ENCODE measurements at regions not wholly inside any gene's neighbourhood (a gene's known extent, or its start where the extent isn't known, plus 50 kb on each side); places are given as distances from the start of the nearest gene placed in this dataset.

GRCh38 chr4:107243141-107243781, 207.1 kb upstream of the DKK2 start:
- Mint-ChIP-seq H3K27me3 (no peaks in the 10 kb centered on the region), H3K36me3 (no peaks in the 10 kb centered on the region), H3K4me1 (no peaks in the 10 kb centered on the region), H3K9me3 (no peaks in the 10 kb centered on the region), H3K27ac (no peak overlapping the region), H3K4me3 (no peak overlapping the region)
- Histone ChIP-seq H3K36me3 (ENCODE audit: control insufficient read depth in 2 of 2, extremely low read depth in 1 of 2, insufficient read depth in 1 of 2, low read length in 1 of 2) (no peaks in the 10 kb centered on the region), H3K4me3 (ENCODE audit: control insufficient read depth in 1 of 2, extremely low read depth in 1 of 2, low read length in 1 of 2) (no peak overlapping the region), H3K27ac (ENCODE audit: low read length) (no peak overlapping the region), H3K9me3 (no peaks in the 10 kb centered on the region), H3K27me3 (replicated peaks in 1 of 2; ENCODE audit: control insufficient read depth in 2 of 2, extremely low read depth in 1 of 2, insufficient read depth in 2 of 2, low read length in 1 of 2) (peaks cover 0 to 2% of the 10 kb centered on the region in 2 experiments), H3K4me1 (ENCODE audit: control insufficient read depth in 1 of 2, extremely low read depth in 1 of 2, insufficient read depth in 2 of 2, low read length in 2 of 2) (no peaks in the 10 kb centered on the region)
- DNase-seq (no peak), ATAC-seq (replicated peaks in 1 of 4) (no peak)
- POLR2A ChIA-PET, result no interaction called here
- CTCF ChIA-PET, result no interaction called here
- 68% methylated on average over 3 of the region's 4 CpGs for WGBS (ENCODE audit: insufficient coverage)

GRCh38 chr4:107220976-107221375, 184.9 kb upstream of the DKK2 start:
- no peak overlapping the region for H3K4me3 ChIP-seq (ENCODE audit: control insufficient read depth in 1 of 2, extremely low read depth in 1 of 2, low read length in 1 of 2)
- peaks cover 0 to 4% of the 10 kb centered on the region in 2 experiments for H3K27me3 ChIP-seq (replicated peaks in 1 of 2; ENCODE audit: control insufficient read depth in 2 of 2, extremely low read depth in 1 of 2, insufficient read depth in 2 of 2, low read length in 1 of 2)
- Mint-ChIP-seq H3K36me3 (no peaks in the 10 kb centered on the region), H3K4me1 (no peaks in the 10 kb centered on the region), H3K4me3 (no peak overlapping the region), H3K27me3 (no peaks in the 10 kb centered on the region), H3K9me3 (peaks cover 0 to 2% (median 0%) of the 10 kb centered on the region in 3 donors), H3K27ac (no peak overlapping the region)
- POLR2A ChIA-PET, result no interaction called here
- ATAC-seq (replicated peaks in 1 of 4) (no peak), DNase-seq (no peak)
- CTCF ChIA-PET, result no interaction called here
- H3K36me3 ChIP-seq (ENCODE audit: control insufficient read depth in 2 of 2, extremely low read depth in 1 of 2, insufficient read depth in 1 of 2, low read length in 1 of 2), result no peaks in the 10 kb centered on the region
- H3K9me3 ChIP-seq, result no peaks in the 10 kb centered on the region
- no peak overlapping the region for H3K27ac ChIP-seq (ENCODE audit: low read length)
- H3K4me1 ChIP-seq (ENCODE audit: control insufficient read depth in 1 of 2, extremely low read depth in 1 of 2, insufficient read depth in 2 of 2, low read length in 2 of 2), result no peaks in the 10 kb centered on the region

- no peak overlapping the region for H3K27ac ChIP-seq (ENCODE audit: low read length)
- Mint-ChIP-seq H3K9me3 (peaks cover 0 to 2% (median 0%) of the 10 kb centered on the region in 3 donors), H3K4me3 (no peak overlapping the region), H3K4me1 (no peaks in the 10 kb centered on the region), H3K27me3 (no peaks in the 10 kb centered on the region), H3K36me3 (no peaks in the 10 kb centered on the region), H3K27ac (no peak overlapping the region)
- no peaks in the 10 kb centered on the region for H3K4me1 ChIP-seq (ENCODE audit: control insufficient read depth in 1 of 2, extremely low read depth in 1 of 2, insufficient read depth in 2 of 2, low read length in 2 of 2)
- ChIA-PET POLR2A (no interaction called here), CTCF (no interaction called here)
- H3K9me3 ChIP-seq, result no peaks in the 10 kb centered on the region
- DNase-seq (no peak), ATAC-seq (replicated peaks in 1 of 4) (no peak)
- no peaks in the 10 kb centered on the region for H3K36me3 ChIP-seq (ENCODE audit: control insufficient read depth in 2 of 2, extremely low read depth in 1 of 2, insufficient read depth in 1 of 2, low read length in 1 of 2)
- H3K27me3 ChIP-seq (replicated peaks in 1 of 2; ENCODE audit: control insufficient read depth in 2 of 2, extremely low read depth in 1 of 2, insufficient read depth in 2 of 2, low read length in 1 of 2), result no peaks in the 10 kb centered on the region
- no CpG with 5 or more reads among the region's 1 CpG for WGBS (ENCODE audit: insufficient coverage)
- H3K4me3 ChIP-seq (ENCODE audit: control insufficient read depth in 1 of 2, extremely low read depth in 1 of 2, low read length in 1 of 2), result no peak overlapping the region
Observed at GRCh38 chr4:107219681-107220080, 183.6 kb upstream of the DKK2 start.

GRCh38 chr4:107216379-107216778, 180.3 kb upstream of the DKK2 start:
- ChIA-PET POLR2A (no interaction called here), CTCF (no interaction called here)
- no peak overlapping the region for H3K27ac ChIP-seq (ENCODE audit: low read length)
- DNase-seq, result no peak
- no peak for ATAC-seq (replicated peaks in 1 of 4)
- H3K27ac Mint-ChIP-seq, result no peak overlapping the region
- H3K27me3 Mint-ChIP-seq, result no peaks in the 10 kb centered on the region
- H3K4me3 ChIP-seq (ENCODE audit: control insufficient read depth in 1 of 2, extremely low read depth in 1 of 2, low read length in 1 of 2), result no peak overlapping the region
- no peaks in the 10 kb centered on the region for H3K9me3 Mint-ChIP-seq
- H3K4me3 Mint-ChIP-seq, result no peak overlapping the region
- no peaks in the 10 kb centered on the region for H3K36me3 Mint-ChIP-seq
- H3K27me3 ChIP-seq (replicated peaks in 1 of 2; ENCODE audit: control insufficient read depth in 2 of 2, extremely low read depth in 1 of 2, insufficient read depth in 2 of 2, low read length in 1 of 2), result no peaks in the 10 kb centered on the region
- no peaks in the 10 kb centered on the region for H3K4me1 ChIP-seq (ENCODE audit: control insufficient read depth in 1 of 2, extremely low read depth in 1 of 2, insufficient read depth in 2 of 2, low read length in 2 of 2)
- H3K36me3 ChIP-seq (ENCODE audit: control insufficient read depth in 2 of 2, extremely low read depth in 1 of 2, insufficient read depth in 1 of 2, low read length in 1 of 2), result no peaks in the 10 kb centered on the region
- no peaks in the 10 kb centered on the region for H3K9me3 ChIP-seq
- H3K4me1 Mint-ChIP-seq, result no peaks in the 10 kb centered on the region

- no peak for ATAC-seq (replicated peaks in 1 of 4)
- CTCF ChIA-PET, result no interaction called here
- 71% methylated on average over 1 of the region's 1 CpG for WGBS (ENCODE audit: insufficient coverage)
- H3K36me3 ChIP-seq (ENCODE audit: control insufficient read depth in 2 of 2, extremely low read depth in 1 of 2, insufficient read depth in 1 of 2, low read length in 1 of 2), result no peaks in the 10 kb centered on the region
- H3K27me3 Mint-ChIP-seq, result no peaks in the 10 kb centered on the region
- H3K27ac ChIP-seq (ENCODE audit: low read length), result no peak overlapping the region
- no peaks in the 10 kb centered on the region for H3K27me3 ChIP-seq (replicated peaks in 1 of 2; ENCODE audit: control insufficient read depth in 2 of 2, extremely low read depth in 1 of 2, insufficient read depth in 2 of 2, low read length in 1 of 2)
- no peaks in the 10 kb centered on the region for H3K9me3 Mint-ChIP-seq
- H3K4me1 Mint-ChIP-seq, result no peaks in the 10 kb centered on the region
- H3K9me3 ChIP-seq, result no peaks in the 10 kb centered on the region
- H3K36me3 Mint-ChIP-seq, result no peaks in the 10 kb centered on the region
- no peak for DNase-seq
- H3K4me3 ChIP-seq (ENCODE audit: control insufficient read depth in 1 of 2, extremely low read depth in 1 of 2, low read length in 1 of 2), result no peak overlapping the region
- H3K27ac Mint-ChIP-seq, result no peak overlapping the region
- no peak overlapping the region for H3K4me3 Mint-ChIP-seq
- POLR2A ChIA-PET, result no interaction called here
- H3K4me1 ChIP-seq (ENCODE audit: control insufficient read depth in 1 of 2, extremely low read depth in 1 of 2, insufficient read depth in 2 of 2, low read length in 2 of 2), result no peaks in the 10 kb centered on the region
Observed at GRCh38 chr4:107215222-107215621, 179.1 kb upstream of the DKK2 start.

- Mint-ChIP-seq H3K27ac (no peak overlapping the region), H3K36me3 (no peaks in the 10 kb centered on the region), H3K4me3 (no peak overlapping the region), H3K9me3 (no peaks in the 10 kb centered on the region), H3K4me1 (no peaks in the 10 kb centered on the region), H3K27me3 (no peaks in the 10 kb centered on the region)
- Histone ChIP-seq H3K4me3 (ENCODE audit: control insufficient read depth in 1 of 2, extremely low read depth in 1 of 2, low read length in 1 of 2) (no peak overlapping the region), H3K9me3 (no peaks in the 10 kb centered on the region), H3K36me3 (ENCODE audit: control insufficient read depth in 2 of 2, extremely low read depth in 1 of 2, insufficient read depth in 1 of 2, low read length in 1 of 2) (no peaks in the 10 kb centered on the region), H3K4me1 (ENCODE audit: control insufficient read depth in 1 of 2, extremely low read depth in 1 of 2, insufficient read depth in 2 of 2, low read length in 2 of 2) (no peaks in the 10 kb centered on the region), H3K27me3 (replicated peaks in 1 of 2; ENCODE audit: control insufficient read depth in 2 of 2, extremely low read depth in 1 of 2, insufficient read depth in 2 of 2, low read length in 1 of 2) (no peaks in the 10 kb centered on the region), H3K27ac (ENCODE audit: low read length) (no peak overlapping the region)
- no CpG with 5 or more reads among the region's 2 CpGs for WGBS (ENCODE audit: insufficient coverage)
- ATAC-seq (replicated peaks in 1 of 4) (no peak), DNase-seq (no peak)
- CTCF ChIA-PET, result no interaction called here
- POLR2A ChIA-PET, result no interaction called here
Observed at GRCh38 chr4:107213880-107214279, 177.8 kb upstream of the DKK2 start.

- WGBS (ENCODE audit: insufficient coverage), result 92% methylated on average over 2 of the region's 3 CpGs
- H3K27me3 Mint-ChIP-seq, result no peaks in the 10 kb centered on the region
- Histone ChIP-seq H3K4me1 (ENCODE audit: control insufficient read depth in 1 of 2, extremely low read depth in 1 of 2, insufficient read depth in 2 of 2, low read length in 2 of 2) (no peaks in the 10 kb centered on the region), H3K36me3 (ENCODE audit: control insufficient read depth in 2 of 2, extremely low read depth in 1 of 2, insufficient read depth in 1 of 2, low read length in 1 of 2) (no peaks in the 10 kb centered on the region), H3K27ac (ENCODE audit: low read length) (no peak overlapping the region), H3K27me3 (replicated peaks in 1 of 2; ENCODE audit: control insufficient read depth in 2 of 2, extremely low read depth in 1 of 2, insufficient read depth in 2 of 2, low read length in 1 of 2) (no peaks in the 10 kb centered on the region), H3K4me3 (ENCODE audit: control insufficient read depth in 1 of 2, extremely low read depth in 1 of 2, low read length in 1 of 2) (no peak overlapping the region), H3K9me3 (no peaks in the 10 kb centered on the region)
- POLR2A ChIA-PET, result no interaction called here
- no peak for DNase-seq
- no peak for ATAC-seq (replicated peaks in 1 of 4)
- no peak overlapping the region for H3K27ac Mint-ChIP-seq
- CTCF ChIA-PET, result no interaction called here
- H3K9me3 Mint-ChIP-seq, result no peaks in the 10 kb centered on the region
- no peaks in the 10 kb centered on the region for H3K36me3 Mint-ChIP-seq
- H3K4me3 Mint-ChIP-seq, result no peak overlapping the region
- no peaks in the 10 kb centered on the region for H3K4me1 Mint-ChIP-seq
Observed at GRCh38 chr4:107213410-107213809, 177.3 kb upstream of the DKK2 start.

Measured in T-cell (primary cell).